ENCODE measurements at regions not wholly inside any gene's neighbourhood (a gene's known extent, or its start where the extent isn't known, plus 50 kb on each side); places are given as distances from the start of the nearest gene placed in this dataset.

GRCh38 chr2:199144546-199144945, 313.2 kb downstream of the SATB2 start:
- no peaks in the 10 kb centered on the region for H3K4me1 ChIP-seq (ENCODE audit: insufficient read depth)
- no peaks in the 10 kb centered on the region for H3K79me2 ChIP-seq
- no peak overlapping the region for H3K27ac ChIP-seq
- no peak for DNase-seq (ENCODE audit: low spot score)
- no peak for TF ChIP-seq CTCF (IDR thresholded peaks at IDR 0.05; ENCODE audit: poor library complexity)
- TF ChIP-seq EZH2phosphoT487 (IDR thresholded peaks at IDR 0.05; ENCODE audit: low read depth, severe bottlenecking, unreplicated experiment), result no peak
- no peak for TF ChIP-seq EZH2 (IDR thresholded peaks at IDR 0.05; ENCODE audit: borderline replicate concordance)
- no peaks in the 10 kb centered on the region for H3K9me3 ChIP-seq (ENCODE audit: low read depth)
- no peaks in the 10 kb centered on the region for H3K9me2 ChIP-seq (replicated peaks; ENCODE audit: insufficient read depth)
- no peaks in the 10 kb centered on the region for H4K20me1 ChIP-seq (ENCODE audit: insufficient read depth, poor library complexity, severe bottlenecking)
- H3K27me3 ChIP-seq, result no peaks in the 10 kb centered on the region
- no peak overlapping the region for H2AFZ ChIP-seq
- H3K4me3 ChIP-seq, result no peak overlapping the region
- no peaks in the 10 kb centered on the region for H3K36me3 ChIP-seq (replicated peaks; ENCODE audit: insufficient read depth, low read depth)
- no peak overlapping the region for H3K4me2 ChIP-seq

GRCh38 chr2:199144036-199144435, 313.7 kb downstream of the SATB2 start:
- WGBS (ENCODE audit: low lambda C conversion rate, missing lambda C conversion rate), result 100% methylated on average over 1 of the region's 1 CpG
- Histone ChIP-seq H2AFZ (no peak overlapping the region), H3K27ac (no peak overlapping the region), H3K4me1 (ENCODE audit: insufficient read depth) (no peaks in the 10 kb centered on the region), H3K27me3 (no peaks in the 10 kb centered on the region), H3K4me3 (no peak overlapping the region), H3K36me3 (replicated peaks; ENCODE audit: insufficient read depth, low read depth) (no peaks in the 10 kb centered on the region), H3K9me3 (ENCODE audit: low read depth) (no peaks in the 10 kb centered on the region), H3K4me2 (no peak overlapping the region), H3K79me2 (no peaks in the 10 kb centered on the region), H3K9me2 (replicated peaks; ENCODE audit: insufficient read depth) (no peaks in the 10 kb centered on the region), H4K20me1 (ENCODE audit: insufficient read depth, poor library complexity, severe bottlenecking) (no peaks in the 10 kb centered on the region)
- TF ChIP-seq EZH2 (IDR thresholded peaks at IDR 0.05; ENCODE audit: borderline replicate concordance) (no peak), CTCF (IDR thresholded peaks at IDR 0.05; ENCODE audit: poor library complexity) (no peak), EZH2phosphoT487 (IDR thresholded peaks at IDR 0.05; ENCODE audit: low read depth, severe bottlenecking, unreplicated experiment) (no peak)
- no peak for DNase-seq (ENCODE audit: low spot score)

- no peaks in the 10 kb centered on the region for H3K36me3 ChIP-seq (replicated peaks; ENCODE audit: insufficient read depth, low read depth)
- H3K27ac ChIP-seq, result no peak overlapping the region
- H3K9me3 ChIP-seq (ENCODE audit: low read depth), result no peaks in the 10 kb centered on the region
- no peak overlapping the region for H2AFZ ChIP-seq
- H3K4me3 ChIP-seq, result no peak overlapping the region
- no peaks in the 10 kb centered on the region for H3K27me3 ChIP-seq
- no peak overlapping the region for H3K4me2 ChIP-seq
- peak; percentile 48 for DNase-seq (ENCODE audit: low spot score)
- no peaks in the 10 kb centered on the region for H3K79me2 ChIP-seq
- no peaks in the 10 kb centered on the region for H3K4me1 ChIP-seq (ENCODE audit: insufficient read depth)
- no peak for TF ChIP-seq CTCF (IDR thresholded peaks at IDR 0.05; ENCODE audit: poor library complexity)
- no peak for TF ChIP-seq EZH2 (IDR thresholded peaks at IDR 0.05; ENCODE audit: borderline replicate concordance)
- TF ChIP-seq EZH2phosphoT487 (IDR thresholded peaks at IDR 0.05; ENCODE audit: low read depth, severe bottlenecking, unreplicated experiment), result no peak
- no peaks in the 10 kb centered on the region for H4K20me1 ChIP-seq (ENCODE audit: insufficient read depth, poor library complexity, severe bottlenecking)
- H3K9me2 ChIP-seq (replicated peaks; ENCODE audit: insufficient read depth), result no peaks in the 10 kb centered on the region
These were observed 321.1 kb downstream of the SATB2 start for GRCh38 chr2:199136681-199137080.

DNA sequence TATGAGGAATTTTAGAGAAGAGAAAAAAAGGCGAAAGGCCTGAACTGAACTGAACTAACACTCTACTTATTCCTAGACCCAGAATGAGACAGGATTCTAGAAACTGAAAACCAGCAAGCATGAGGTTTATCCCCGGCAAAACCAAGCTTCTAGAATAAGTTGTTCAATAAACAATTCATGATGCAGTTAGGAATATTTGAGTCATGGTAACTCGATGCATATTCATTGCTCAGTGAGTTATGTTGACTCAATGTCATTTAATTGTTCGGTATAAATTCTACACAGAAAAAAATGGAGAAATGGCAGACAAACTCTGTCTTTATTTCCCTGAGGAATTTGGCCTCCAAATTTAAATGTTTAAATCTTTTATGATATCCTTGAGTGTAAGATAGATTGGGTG, 321.5 kb downstream of the SATB2 start:
- TF ChIP-seq CTCF (IDR thresholded peaks at IDR 0.05; ENCODE audit: poor library complexity) (no peak), EZH2phosphoT487 (IDR thresholded peaks at IDR 0.05; ENCODE audit: low read depth, severe bottlenecking, unreplicated experiment) (no peak), EZH2 (IDR thresholded peaks at IDR 0.05; ENCODE audit: borderline replicate concordance) (no peak)

More for the DNA sequence above, 321.5 kb downstream of the SATB2 start:
- no peaks in the 10 kb centered on the region for H3K36me3 ChIP-seq (replicated peaks; ENCODE audit: insufficient read depth, low read depth)
- no peaks in the 10 kb centered on the region for H3K9me3 ChIP-seq (ENCODE audit: low read depth)
- no peaks in the 10 kb centered on the region for H3K4me1 ChIP-seq (ENCODE audit: insufficient read depth)
- no peak for DNase-seq (ENCODE audit: low spot score)
- no peaks in the 10 kb centered on the region for H3K27me3 ChIP-seq
- H3K27ac ChIP-seq, result no peak overlapping the region
- H3K9me2 ChIP-seq (replicated peaks; ENCODE audit: insufficient read depth), result no peaks in the 10 kb centered on the region
- no peak overlapping the region for H3K4me3 ChIP-seq
- H3K79me2 ChIP-seq, result no peaks in the 10 kb centered on the region
- H4K20me1 ChIP-seq (ENCODE audit: insufficient read depth, poor library complexity, severe bottlenecking), result no peaks in the 10 kb centered on the region
- WGBS (ENCODE audit: low lambda C conversion rate, missing lambda C conversion rate), result 97% methylated on average over 4 of the region's 4 CpGs
- no peak overlapping the region for H3K4me2 ChIP-seq
- no peak overlapping the region for H2AFZ ChIP-seq

All from hepatocyte (in vitro differentiated cells).